HEK293 (cell line): ENCODE measurements at regions not wholly inside any gene's neighbourhood (a gene's known extent, or its start where the extent isn't known, plus 50 kb on each side); places are given as distances from the start of the nearest gene placed in this dataset.
"Not testable (repeated sequence)": the region's sequence is repeated elsewhere in the genome, so short reads cannot be mapped to it uniquely, and the experiment has no call there.

Source experiments
- SP7 ChIP-seq: fragments of 450-650 bp; formaldehyde crosslinking; IDR thresholded peaks from 2 replicates; pipeline ENCODE4 v1.5.1; 2016; ENCODE audit warnings: missing biosample characterization, missing genetic modification characterization
- ZBTB21 ChIP-seq: fragments of 450-650 bp; formaldehyde crosslinking; IDR thresholded peaks from 2 replicates; pipeline ENCODE4 v1.5.1; 2017; ENCODE audit warnings: missing biosample characterization, missing genetic modification characterization
- ZNF239 ChIP-seq: fragments of 450-650 bp; formaldehyde crosslinking; IDR thresholded peaks from 2 replicates; pipeline ENCODE4 v1.5.1; 2016; ENCODE audit warnings: missing biosample characterization, missing genetic modification characterization
- TF ChIP-seq, protein P1 (sequence below): fragments of 450-650 bp; formaldehyde crosslinking; IDR thresholded peaks from 2 replicates; pipeline ENCODE4 v1.5.1; 2016; ENCODE audit warnings: missing biosample characterization, missing genetic modification characterization

DNA sequence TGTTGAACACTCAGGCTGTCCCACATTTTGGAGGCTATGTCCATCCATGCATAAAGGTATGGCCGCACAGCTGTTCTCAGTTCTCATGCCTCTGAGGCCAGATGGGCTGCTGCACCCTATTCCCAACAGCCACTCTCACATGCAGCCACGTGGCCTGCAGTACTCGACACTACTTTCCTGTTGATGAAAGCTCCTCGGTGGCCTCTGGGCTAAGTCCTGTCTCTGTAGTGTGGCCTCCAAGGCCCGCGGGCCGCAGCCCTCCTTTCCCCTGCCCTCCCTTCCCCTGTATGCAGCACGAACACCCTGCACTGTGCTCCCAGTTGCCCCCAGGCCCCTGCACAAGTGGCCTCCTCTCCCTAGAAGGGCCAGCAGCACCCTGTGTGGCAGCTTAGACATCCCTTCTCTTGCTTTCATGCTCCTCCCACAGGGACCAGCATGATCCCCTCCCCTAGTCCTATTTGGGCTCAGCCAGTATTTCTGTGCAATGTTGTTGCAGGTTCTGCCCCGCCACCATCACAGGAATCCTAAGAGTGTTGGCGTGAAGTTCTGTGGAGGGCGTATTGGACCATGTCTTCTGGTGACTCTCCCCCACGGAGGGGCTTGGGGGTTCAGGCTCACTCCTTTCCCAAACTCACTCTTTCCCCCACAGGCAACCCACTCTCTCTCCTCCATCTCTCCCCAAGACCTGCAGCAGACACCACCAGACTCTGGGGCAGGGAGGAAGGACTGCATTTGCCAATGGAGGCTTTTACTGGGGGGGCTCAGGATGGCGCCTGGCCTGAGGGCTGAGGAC is 1071.2 kb downstream of the RPIA start:
- TF ChIP-seq, protein P1, sequence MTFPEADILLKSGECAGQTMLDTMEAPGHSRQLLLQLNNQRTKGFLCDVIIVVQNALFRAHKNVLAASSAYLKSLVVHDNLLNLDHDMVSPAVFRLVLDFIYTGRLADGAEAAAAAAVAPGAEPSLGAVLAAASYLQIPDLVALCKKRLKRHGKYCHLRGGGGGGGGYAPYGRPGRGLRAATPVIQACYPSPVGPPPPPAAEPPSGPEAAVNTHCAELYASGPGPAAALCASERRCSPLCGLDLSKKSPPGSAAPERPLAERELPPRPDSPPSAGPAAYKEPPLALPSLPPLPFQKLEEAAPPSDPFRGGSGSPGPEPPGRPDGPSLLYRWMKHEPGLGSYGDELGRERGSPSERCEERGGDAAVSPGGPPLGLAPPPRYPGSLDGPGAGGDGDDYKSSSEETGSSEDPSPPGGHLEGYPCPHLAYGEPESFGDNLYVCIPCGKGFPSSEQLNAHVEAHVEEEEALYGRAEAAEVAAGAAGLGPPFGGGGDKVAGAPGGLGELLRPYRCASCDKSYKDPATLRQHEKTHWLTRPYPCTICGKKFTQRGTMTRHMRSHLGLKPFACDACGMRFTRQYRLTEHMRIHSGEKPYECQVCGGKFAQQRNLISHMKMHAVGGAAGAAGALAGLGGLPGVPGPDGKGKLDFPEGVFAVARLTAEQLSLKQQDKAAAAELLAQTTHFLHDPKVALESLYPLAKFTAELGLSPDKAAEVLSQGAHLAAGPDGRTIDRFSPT, result not testable (repeated sequence)
- not testable (repeated sequence) for TF ChIP-seq SP7; ZBTB21 (tag by site-specific recombination); ZNF239
